HepG2 (cell line): ENCODE measurements at regions not wholly inside any gene's neighbourhood (a gene's known extent, or its start where the extent isn't known, plus 50 kb on each side); places are given as distances from the start of the nearest gene placed in this dataset.

ENCODE experiments used
- CEBPB ChIP-seq: IDR thresholded peaks from 2 replicates; pipeline ENCODE4 v1.6.1; 2011; ENCODE audit warnings: low read depth, low read length, improper control_type of control experiment, borderline replicate concordance
- DR1 ChIP-seq: sonication (generic); formaldehyde crosslinking; IDR thresholded peaks from 2 replicates; pipeline ENCODE4 v1.8.0; 2021; ENCODE audit warnings: mild to moderate bottlenecking, missing genetic modification reagents, inconsistent platforms
- FOXP1 ChIP-seq, 2 experiments: fragments of 450-650 bp in 1 of 2; IDR thresholded peaks; 2 replicates each; pipeline ENCODE4 v1.6.1; 2017 to 2018; ENCODE audit warnings: antibody characterized with exemption in 1 of 2
- JUNB ChIP-seq: sonication (generic); formaldehyde crosslinking; IDR thresholded peaks from 2 replicates; pipeline ENCODE4 v1.8.0; 2022; ENCODE audit warnings: missing genetic modification reagents, mild to moderate bottlenecking, borderline replicate concordance
- TAF1 ChIP-seq: sonication (generic); formaldehyde crosslinking; IDR thresholded peaks from 2 replicates; pipeline ENCODE4 v1.4.0; 2020; ENCODE audit warnings: missing genetic modification reagents
- TMF1 ChIP-seq: sonication (generic); formaldehyde crosslinking; IDR thresholded peaks from 2 replicates; pipeline ENCODE4 v1.8.1; 2022; ENCODE audit warnings: low read depth, missing genetic modification reagents
- ZNF30 ChIP-seq: sonication (generic); formaldehyde crosslinking; IDR thresholded peaks from 2 replicates; pipeline ENCODE4 v1.5.0; 2020; ENCODE audit warnings: mild to moderate bottlenecking, missing genetic modification reagents
- ZNF879 ChIP-seq: sonication (generic); formaldehyde crosslinking; IDR thresholded peaks from 2 replicates; pipeline ENCODE4 v1.8.1; 2023; ENCODE audit warnings: missing genetic modification reagents
- TF ChIP-seq, protein P1 (sequence below): sonication (generic); formaldehyde crosslinking; IDR thresholded peaks from 2 replicates; pipeline ENCODE4 v1.5.0; 2020; ENCODE audit warnings: missing genetic modification reagents
- TF ChIP-seq, protein P2 (sequence below), 2 experiments: sonication (generic) in 1 of 2; formaldehyde crosslinking in 1 of 2; IDR thresholded peaks; 2 replicates each; pipeline versions ENCODE4 v1.4.0 to v1.6.1; 2018 to 2020; ENCODE audit warnings: missing genetic modification reagents in 2 of 2, borderline replicate concordance in 1 of 2, low read depth in 1 of 2, mild to moderate bottlenecking in 1 of 2, missing biosample characterization in 1 of 2
- TF ChIP-seq, protein P3 (sequence below): sonication (generic); formaldehyde crosslinking; IDR thresholded peaks from 2 replicates; pipeline ENCODE4 v1.4.0; 2020; ENCODE audit warnings: mild to moderate bottlenecking, missing genetic modification reagents
- TF ChIP-seq, protein P4 (sequence below), 2 experiments: fragments of 450-650 bp in 1 of 2; sonication (generic) in 1 of 2; formaldehyde crosslinking in 1 of 2; IDR thresholded peaks; 2 replicates each; pipeline versions ENCODE4 v1.6.1 to v1.8.0; 2016 to 2022; ENCODE audit warnings: antibody characterized with exemption in 1 of 2, mild to moderate bottlenecking in 1 of 2, missing genetic modification reagents in 1 of 2

DNA sequence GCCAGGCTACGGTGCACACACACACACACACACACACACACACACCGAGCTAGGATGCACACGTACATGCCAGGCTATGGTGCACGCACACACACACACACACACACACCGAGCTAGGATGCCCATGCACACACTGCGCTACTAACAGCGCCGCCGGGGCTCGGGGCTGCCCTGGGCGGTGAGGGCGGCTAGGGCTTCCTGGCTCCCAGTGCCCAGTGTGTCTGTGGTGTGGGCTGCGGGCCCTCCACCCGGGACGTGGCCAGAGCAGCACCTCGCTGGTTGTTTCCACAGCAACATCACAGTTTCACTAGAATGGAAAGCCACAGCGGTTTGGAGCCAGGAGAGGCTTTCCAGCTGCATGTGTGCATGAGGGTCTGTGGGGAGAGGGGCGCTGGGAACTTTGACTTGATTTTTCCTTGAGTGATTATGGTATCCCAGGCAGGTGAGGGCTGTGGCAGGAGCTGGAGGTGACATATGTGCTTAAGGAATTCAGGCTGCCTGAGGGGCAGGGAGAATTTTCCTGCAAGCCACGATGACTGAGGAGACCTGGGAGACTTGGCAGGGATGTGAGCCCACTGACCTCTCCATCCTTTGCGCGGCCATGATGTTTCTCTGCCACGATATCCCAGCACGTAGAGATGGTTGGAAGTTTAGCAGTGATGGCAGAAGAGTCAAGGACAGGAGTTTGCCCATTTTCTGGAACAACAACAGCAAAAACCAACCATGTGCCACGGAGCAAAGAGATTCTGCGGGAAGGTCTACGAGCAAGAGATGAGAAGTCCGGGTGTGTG is 195.9 kb downstream of the SNX19 start:
- TF ChIP-seq TMF1: no peak
- TF ChIP-seq, protein P1, sequence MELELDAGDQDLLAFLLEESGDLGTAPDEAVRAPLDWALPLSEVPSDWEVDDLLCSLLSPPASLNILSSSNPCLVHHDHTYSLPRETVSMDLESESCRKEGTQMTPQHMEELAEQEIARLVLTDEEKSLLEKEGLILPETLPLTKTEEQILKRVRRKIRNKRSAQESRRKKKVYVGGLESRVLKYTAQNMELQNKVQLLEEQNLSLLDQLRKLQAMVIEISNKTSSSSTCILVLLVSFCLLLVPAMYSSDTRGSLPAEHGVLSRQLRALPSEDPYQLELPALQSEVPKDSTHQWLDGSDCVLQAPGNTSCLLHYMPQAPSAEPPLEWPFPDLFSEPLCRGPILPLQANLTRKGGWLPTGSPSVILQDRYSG (CRISPR knock-in tag): no peak
- TF ChIP-seq, protein P2, sequence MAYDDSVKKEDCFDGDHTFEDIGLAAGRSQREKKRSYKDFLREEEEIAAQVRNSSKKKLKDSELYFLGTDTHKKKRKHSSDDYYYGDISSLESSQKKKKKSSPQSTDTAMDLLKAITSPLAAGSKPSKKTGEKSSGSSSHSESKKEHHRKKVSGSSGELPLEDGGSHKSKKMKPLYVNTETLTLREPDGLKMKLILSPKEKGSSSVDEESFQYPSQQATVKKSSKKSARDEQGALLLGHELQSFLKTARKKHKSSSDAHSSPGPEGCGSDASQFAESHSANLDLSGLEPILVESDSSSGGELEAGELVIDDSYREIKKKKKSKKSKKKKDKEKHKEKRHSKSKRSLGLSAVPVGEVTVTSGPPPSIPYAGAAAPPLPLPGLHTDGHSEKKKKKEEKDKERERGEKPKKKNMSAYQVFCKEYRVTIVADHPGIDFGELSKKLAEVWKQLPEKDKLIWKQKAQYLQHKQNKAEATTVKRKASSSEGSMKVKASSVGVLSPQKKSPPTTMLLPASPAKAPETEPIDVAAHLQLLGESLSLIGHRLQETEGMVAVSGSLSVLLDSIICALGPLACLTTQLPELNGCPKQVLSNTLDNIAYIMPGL (CRISPR knock-in tag; IDR thresholded peaks at IDR 0.05; ENCODE audit: borderline replicate concordance in 1 of 2, low read depth in 1 of 2): no peak
- TF ChIP-seq, protein P3, sequence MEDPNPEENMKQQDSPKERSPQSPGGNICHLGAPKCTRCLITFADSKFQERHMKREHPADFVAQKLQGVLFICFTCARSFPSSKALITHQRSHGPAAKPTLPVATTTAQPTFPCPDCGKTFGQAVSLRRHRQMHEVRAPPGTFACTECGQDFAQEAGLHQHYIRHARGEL (CRISPR knock-in tag): no peak
- no peak for TF ChIP-seq ZNF30
- TF ChIP-seq, protein P4, sequence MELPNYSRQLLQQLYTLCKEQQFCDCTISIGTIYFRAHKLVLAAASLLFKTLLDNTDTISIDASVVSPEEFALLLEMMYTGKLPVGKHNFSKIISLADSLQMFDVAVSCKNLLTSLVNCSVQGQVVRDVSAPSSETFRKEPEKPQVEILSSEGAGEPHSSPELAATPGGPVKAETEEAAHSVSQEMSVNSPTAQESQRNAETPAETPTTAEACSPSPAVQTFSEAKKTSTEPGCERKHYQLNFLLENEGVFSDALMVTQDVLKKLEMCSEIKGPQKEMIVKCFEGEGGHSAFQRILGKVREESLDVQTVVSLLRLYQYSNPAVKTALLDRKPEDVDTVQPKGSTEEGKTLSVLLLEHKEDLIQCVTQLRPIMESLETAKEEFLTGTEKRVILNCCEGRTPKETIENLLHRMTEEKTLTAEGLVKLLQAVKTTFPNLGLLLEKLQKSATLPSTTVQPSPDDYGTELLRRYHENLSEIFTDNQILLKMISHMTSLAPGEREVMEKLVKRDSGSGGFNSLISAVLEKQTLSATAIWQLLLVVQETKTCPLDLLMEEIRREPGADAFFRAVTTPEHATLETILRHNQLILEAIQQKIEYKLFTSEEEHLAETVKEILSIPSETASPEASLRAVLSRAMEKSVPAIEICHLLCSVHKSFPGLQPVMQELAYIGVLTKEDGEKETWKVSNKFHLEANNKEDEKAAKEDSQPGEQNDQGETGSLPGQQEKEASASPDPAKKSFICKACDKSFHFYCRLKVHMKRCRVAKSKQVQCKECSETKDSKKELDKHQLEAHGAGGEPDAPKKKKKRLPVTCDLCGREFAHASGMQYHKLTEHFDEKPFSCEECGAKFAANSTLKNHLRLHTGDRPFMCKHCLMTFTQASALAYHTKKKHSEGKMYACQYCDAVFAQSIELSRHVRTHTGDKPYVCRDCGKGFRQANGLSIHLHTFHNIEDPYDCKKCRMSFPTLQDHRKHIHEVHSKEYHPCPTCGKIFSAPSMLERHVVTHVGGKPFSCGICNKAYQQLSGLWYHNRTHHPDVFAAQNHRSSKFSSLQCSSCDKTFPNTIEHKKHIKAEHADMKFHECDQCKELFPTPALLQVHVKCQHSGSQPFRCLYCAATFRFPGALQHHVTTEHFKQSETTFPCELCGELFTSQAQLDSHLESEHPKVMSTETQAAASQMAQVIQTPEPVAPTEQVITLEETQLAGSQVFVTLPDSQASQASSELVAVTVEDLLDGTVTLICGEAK (IDR thresholded peaks at IDR 0.05): no peak
- TF ChIP-seq, protein P4 (CRISPR knock-in tag; IDR thresholded peaks at IDR 0.05): no peak
- no peak for TF ChIP-seq CEBPB
- TF ChIP-seq FOXP1 (IDR thresholded peaks at IDR 0.05): no peak
- no peak for TF ChIP-seq FOXP1 (CRISPR knock-in tag; IDR thresholded peaks at IDR 0.05)
- no peak for TF ChIP-seq JUNB
- TF ChIP-seq TAF1 (CRISPR knock-in tag): no peak
- TF ChIP-seq ZNF879 (CRISPR knock-in tag): no peak
- no peak for TF ChIP-seq DR1 (CRISPR knock-in tag)
